Adipocyte (in vitro differentiated cells): ENCODE measurements at regions not wholly inside any gene's neighbourhood (a gene's known extent, or its start where the extent isn't known, plus 50 kb on each side); places are given as distances from the start of the nearest gene placed in this dataset.
"Not testable (repeated sequence)": the region's sequence is repeated elsewhere in the genome, so short reads cannot be mapped to it uniquely, and the experiment has no call there.

ENCODE experiments used
- DNase-seq: peaks from one replicate; pipeline ENCODE4 v3.0.0-alpha.2; 2015; ENCODE audit warnings: low read depth
- H3K27me3 ChIP-seq: replicated peaks from 2 replicates; pipeline ENCODE4 v1.7.0; 2013; ENCODE audit warnings: mild to moderate bottlenecking, low read length, moderate library complexity; ENCODE audit not compliant: control insufficient read depth, insufficient read depth
- H3K36me3 ChIP-seq: 2 replicates; pipeline ENCODE4 v1.7.0; 2013; ENCODE audit warnings: low read length, mild to moderate bottlenecking, moderate library complexity; ENCODE audit not compliant: control insufficient read depth, insufficient read depth, severe bottlenecking
- H3K4me1 ChIP-seq: 2 replicates; pipeline ENCODE4 v1.7.0; 2013; ENCODE audit warnings: mild to moderate bottlenecking, low read length, moderate library complexity; ENCODE audit not compliant: control insufficient read depth, insufficient read depth
- H3K4me3 ChIP-seq: 2 replicates; pipeline ENCODE4 v1.7.0; 2013; ENCODE audit warnings: mild to moderate bottlenecking, low read length, moderate library complexity
- H3K9ac ChIP-seq: 2 replicates; pipeline ENCODE4 v1.7.0; 2013; ENCODE audit warnings: mild to moderate bottlenecking, low read length, moderate library complexity
- H3K9me3 ChIP-seq: 2 replicates; pipeline ENCODE4 v1.7.0; 2013; ENCODE audit warnings: mild to moderate bottlenecking, low read length, moderate library complexity; ENCODE audit not compliant: control insufficient read depth

- H3K9me3 ChIP-seq, result no peaks in the 10 kb centered on the region
- H3K27me3 ChIP-seq, result peaks cover 33% of the 10 kb centered on the region
- no peaks in the 10 kb centered on the region for H3K4me1 ChIP-seq
- no peaks in the 10 kb centered on the region for H3K36me3 ChIP-seq
- H3K9ac ChIP-seq, result no peak overlapping the region
- no peak overlapping the region for H3K4me3 ChIP-seq
- no peak for DNase-seq
Observed at GRCh38 chr12:131643631-131644452, 67.0 kb upstream of the SFSWAP start.

GRCh38 chr12:131644481-131644880 is 66.4 kb upstream of the SFSWAP start:
- no peak for DNase-seq
- H3K27me3 ChIP-seq, result peaks cover 32% of the 10 kb centered on the region
- H3K9ac ChIP-seq, result no peak overlapping the region
- H3K4me1 ChIP-seq, result no peaks in the 10 kb centered on the region
- H3K36me3 ChIP-seq, result no peaks in the 10 kb centered on the region
- no peak overlapping the region for H3K4me3 ChIP-seq
- H3K9me3 ChIP-seq, result no peaks in the 10 kb centered on the region

DNA sequence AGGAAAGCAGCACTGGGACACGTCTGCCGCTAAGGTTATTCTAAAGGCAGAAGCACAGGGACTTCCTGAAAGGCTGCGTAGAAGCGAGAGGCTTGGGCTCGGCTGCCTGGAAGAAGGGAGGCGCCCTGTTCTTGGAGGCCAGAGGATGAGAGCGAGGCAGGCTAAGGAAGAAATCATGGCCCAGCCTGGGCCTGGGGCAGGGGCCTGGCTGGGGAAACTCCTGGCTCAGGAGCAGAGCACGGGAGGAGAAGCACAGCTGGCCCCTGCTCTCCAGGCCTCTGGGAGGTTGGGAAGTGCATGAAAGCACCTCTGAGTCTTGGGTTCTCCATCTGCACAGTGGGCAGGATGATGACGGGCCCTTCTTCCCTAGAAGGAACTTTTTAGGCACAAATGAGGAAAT is 66.0 kb upstream of the SFSWAP start:
- H3K4me1 ChIP-seq, DNase-seq: not testable (repeated sequence)

DNA sequence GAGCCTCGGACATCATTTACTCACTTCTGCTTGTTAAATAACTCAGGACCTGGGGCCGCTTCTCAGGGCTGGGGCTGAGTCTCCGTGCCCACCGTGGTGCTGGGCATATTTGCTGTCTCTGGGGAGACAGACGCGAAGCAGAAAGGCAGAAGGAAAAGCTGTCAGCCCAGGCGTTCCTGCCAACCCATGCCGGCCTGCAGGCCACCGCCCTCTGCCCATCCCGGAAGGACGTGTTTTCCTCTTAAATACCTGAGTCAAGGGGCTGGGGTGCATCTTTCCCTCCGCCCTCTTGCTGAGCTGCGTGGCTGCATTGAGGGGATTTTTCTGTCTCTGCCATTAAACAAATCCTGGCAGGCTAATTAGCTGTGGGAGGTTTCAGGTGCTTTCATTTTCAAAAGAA is 65.3 kb upstream of the SFSWAP start:
- DNase-seq, H3K9ac ChIP-seq, H3K4me3 ChIP-seq, H3K9me3 ChIP-seq, H3K4me1 ChIP-seq, H3K36me3 ChIP-seq: not testable (repeated sequence)
- H3K27me3 ChIP-seq, result peaks cover 21% of the 10 kb centered on the region

More for the DNA sequence above, 66.0 kb upstream of the SFSWAP start:
- not testable (repeated sequence) for H3K36me3 ChIP-seq, H3K9me3 ChIP-seq, H3K9ac ChIP-seq, H3K4me3 ChIP-seq
- peaks cover 28% of the 10 kb centered on the region for H3K27me3 ChIP-seq

DNA sequence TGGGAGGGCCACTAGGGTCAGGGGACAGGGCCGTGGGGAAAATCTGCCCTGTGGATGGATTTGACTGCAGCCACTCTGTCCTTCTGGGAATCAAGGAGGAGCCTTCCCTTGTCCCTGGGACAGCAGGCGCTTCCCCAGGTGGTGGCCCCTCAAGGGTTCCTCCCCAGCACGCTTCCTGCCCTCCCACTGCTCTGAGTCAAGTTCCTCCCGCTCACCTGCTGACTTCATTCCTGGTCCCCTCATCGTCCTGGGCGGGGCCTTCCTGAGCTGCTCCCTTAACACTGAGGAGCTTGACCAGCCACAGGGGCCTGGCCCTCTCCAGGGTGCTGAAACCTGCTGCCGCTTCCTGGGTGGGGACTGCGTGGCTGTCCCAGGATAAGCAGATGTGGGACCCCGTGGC is 64.4 kb upstream of the SFSWAP start:
- H3K9ac ChIP-seq, H3K36me3 ChIP-seq, H3K9me3 ChIP-seq, H3K4me1 ChIP-seq, DNase-seq, H3K4me3 ChIP-seq: not testable (repeated sequence)
- peaks cover 19% of the 10 kb centered on the region for H3K27me3 ChIP-seq

- Histone ChIP-seq H3K9me3 (no peaks in the 10 kb centered on the region), H3K4me3 (no peak overlapping the region), H3K9ac (no peak overlapping the region), H3K27me3 (peaks cover 15% of the 10 kb centered on the region), H3K36me3 (no peaks in the 10 kb centered on the region), H3K4me1 (no peaks in the 10 kb centered on the region)
- DNase-seq, result no peak
Observed at GRCh38 chr12:131647667-131648066, 63.2 kb upstream of the SFSWAP start.

GRCh38 chr12:131655469-131656174 is 55.3 kb upstream of the SFSWAP start:
- H3K36me3 ChIP-seq, H3K4me3 ChIP-seq, H3K9me3 ChIP-seq, H3K9ac ChIP-seq, H3K27me3 ChIP-seq, DNase-seq, H3K4me1 ChIP-seq: not testable (repeated sequence)

DNA sequence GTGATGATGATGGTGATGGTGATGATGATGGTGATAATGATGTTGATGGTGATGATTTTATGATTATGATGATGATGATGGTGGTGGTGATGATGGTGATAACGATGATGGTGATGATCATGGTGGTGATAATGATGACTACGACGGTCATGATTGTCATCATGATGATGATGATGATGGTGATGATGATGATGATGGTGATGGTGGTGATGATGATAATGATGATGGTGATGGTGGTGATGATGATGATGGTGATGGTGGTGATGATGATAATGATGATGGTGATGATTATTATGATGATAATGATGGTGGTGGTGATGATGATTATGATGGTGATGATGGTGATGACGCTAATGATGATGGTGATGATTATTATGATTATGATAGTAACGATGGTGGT is 54.1 kb upstream of the SFSWAP start:
- not testable (repeated sequence) for DNase-seq, H3K9me3 ChIP-seq, H3K4me3 ChIP-seq, H3K9ac ChIP-seq, H3K27me3 ChIP-seq, H3K4me1 ChIP-seq, H3K36me3 ChIP-seq

GRCh38 chr12:131658605-131659004 is 52.3 kb upstream of the SFSWAP start:
- not testable (repeated sequence) for DNase-seq, H3K4me1 ChIP-seq, H3K36me3 ChIP-seq, H3K9ac ChIP-seq, H3K4me3 ChIP-seq, H3K27me3 ChIP-seq, H3K9me3 ChIP-seq

- H3K4me3 ChIP-seq, H3K36me3 ChIP-seq, H3K4me1 ChIP-seq, H3K27me3 ChIP-seq, DNase-seq, H3K9me3 ChIP-seq, H3K9ac ChIP-seq: not testable (repeated sequence)
Observed at GRCh38 chr12:131659484-131659883, 51.4 kb upstream of the SFSWAP start.

DNA sequence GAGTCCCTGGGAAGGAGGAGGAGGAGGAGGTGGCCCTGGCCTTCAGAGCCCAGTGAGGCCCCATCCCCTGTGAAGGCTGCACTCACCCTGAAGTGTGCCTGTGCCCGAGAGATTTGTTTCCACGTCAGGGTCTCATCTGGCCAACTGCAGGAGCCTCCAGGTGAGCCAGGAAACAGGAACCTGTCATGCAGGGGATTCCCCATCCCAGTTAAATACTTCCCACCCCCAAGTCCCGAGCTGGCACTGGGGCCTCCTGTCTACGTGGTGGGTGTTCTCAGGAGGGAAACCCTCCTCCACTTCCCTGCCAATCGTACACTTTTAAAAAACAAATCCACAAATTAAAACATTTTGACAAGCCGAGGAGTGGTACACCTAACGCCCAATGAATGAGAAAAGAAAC is 50.9 kb upstream of the SFSWAP start:
- not testable (repeated sequence) for DNase-seq, H3K4me3 ChIP-seq, H3K27me3 ChIP-seq, H3K9ac ChIP-seq, H3K9me3 ChIP-seq, H3K4me1 ChIP-seq, H3K36me3 ChIP-seq
